GM18520 (cell line): ENCODE measurements at regions not wholly inside any gene's neighbourhood (a gene's known extent, or its start where the extent isn't known, plus 50 kb on each side); places are given as distances from the start of the nearest gene placed in this dataset.
"Not testable (repeated sequence)": the region's sequence is repeated elsewhere in the genome, so short reads cannot be mapped to it uniquely, and the experiment has no call there.

ENCODE experiments used
- ATAC-seq: cut with Tn5 transposase; IDR thresholded peaks from one replicate; pipeline ENCODE4 v1.9.1; 2021; ENCODE audit not compliant: unreplicated experiment

DNA sequence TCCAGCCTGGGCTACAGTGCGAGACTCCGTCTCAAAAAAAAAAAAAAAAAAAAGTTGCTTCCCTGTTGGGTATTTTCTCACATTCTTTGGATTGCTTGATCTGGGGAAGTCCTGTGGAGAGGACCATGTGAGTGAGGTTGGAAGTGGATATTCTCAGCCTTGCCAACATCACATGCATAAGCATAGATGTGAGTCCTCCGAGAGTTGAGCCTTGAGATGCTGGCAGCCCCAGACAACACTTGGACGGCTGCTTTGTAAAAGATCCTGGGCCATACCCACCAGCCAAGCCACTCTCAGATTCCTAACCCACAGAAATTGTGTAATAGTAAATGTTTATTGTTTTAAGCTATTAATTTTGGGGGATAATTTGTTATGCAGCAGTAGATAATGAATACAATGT is 1570.0 kb upstream of the GOT2 start:
- ATAC-seq, result no peak

DNA sequence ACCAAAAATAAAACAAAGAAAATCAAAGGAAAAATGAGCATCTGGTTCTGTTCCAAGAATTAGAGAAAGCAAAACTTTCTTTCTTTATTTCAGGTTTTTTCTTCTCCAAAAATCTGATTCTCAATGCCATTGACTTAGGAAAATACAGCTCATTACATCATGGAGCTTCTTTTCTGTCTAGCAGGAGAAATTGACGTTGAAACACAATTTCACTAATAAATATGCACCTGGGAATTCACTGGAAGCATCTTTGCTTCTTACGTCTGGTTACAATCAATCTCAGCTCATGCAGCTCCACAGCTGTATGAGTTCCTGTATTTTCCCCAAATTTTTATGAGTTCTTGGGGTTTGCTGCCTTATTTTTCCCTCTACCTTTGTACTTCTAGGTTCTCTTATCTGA is 1568.6 kb upstream of the GOT2 start:
- ATAC-seq, result no peak

DNA sequence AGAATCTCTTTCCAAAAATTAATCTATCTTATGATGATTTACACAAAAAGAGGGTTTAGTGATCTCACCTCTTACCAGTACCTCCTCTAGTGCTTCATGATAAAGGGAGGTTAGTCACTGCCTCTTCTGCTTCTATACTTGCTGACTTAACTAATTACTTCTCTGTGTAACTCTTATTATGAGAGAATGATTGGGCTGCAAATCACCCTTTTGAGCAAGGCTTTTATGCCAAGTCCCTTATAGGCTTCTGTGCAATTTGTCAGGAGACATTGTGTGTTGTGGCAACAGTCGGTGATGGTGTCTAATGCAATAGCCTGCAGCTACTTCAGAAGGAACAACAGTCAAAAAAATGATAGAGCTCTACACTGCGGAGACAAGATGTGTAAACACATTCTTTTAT is 1568.1 kb upstream of the GOT2 start:
- ATAC-seq, result no peak

DNA sequence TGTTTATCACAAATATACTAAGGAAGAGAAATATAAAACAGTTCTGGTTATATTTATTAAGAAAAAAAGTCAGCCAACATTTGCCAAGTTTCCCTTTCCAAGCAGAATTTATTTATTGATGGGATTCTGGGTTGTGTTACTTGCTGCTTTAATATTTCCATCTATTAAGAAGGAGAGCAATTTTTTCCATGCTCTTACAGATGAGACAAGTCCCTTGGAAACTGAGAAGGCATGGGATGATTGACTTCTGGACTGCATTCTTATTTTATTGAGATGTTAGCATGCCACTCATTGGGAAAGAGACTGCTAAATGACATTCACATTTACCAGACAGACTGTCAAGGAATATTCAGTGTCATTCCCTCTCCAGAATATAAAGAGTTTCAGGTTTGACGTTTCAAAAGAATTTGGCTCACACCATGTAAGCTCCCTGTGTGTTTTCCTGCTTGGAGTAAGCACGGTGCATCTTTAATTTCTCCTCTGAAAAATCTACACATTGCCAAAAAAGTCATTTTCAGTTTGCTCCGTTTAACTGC is 1565.2 kb upstream of the GOT2 start:
- ATAC-seq, result no peak

DNA sequence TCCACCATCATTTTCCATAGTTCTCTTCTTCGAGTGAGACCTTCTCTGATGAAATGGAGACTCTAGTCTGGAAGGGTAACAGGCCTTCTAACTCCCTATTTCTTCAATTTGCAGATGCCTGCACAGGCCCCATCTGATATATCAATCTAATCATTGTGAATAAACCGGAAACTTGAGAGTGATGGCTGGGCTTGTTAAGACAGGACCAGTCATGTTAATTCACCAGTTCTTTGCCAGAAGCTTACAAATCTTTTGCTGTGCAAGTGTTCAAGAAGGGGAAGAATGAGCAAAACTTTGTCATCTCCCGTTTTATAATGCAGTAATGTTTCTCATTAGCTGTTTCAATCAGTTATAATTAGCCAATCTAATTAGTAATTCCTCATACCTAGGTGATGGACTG is 1561.3 kb upstream of the GOT2 start:
- ATAC-seq, result no peak

DNA sequence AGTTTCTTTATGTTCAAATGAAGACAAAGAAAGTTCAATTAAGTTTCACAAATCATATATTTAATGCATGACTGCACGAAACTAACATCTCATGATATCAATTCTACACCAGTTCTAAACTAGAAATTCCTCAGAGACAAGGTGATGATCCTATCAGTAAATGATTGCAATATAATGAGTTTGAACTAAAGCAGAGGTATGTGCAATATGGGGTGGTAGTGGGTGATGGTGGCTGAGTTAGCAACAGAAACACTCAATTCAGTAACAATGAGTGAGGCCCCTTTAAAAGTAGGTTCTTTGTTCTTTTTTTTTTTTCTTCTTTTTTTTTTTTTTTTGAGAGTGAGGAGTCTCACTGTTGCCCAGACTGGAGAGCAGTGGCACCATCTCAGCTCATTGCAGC is 1551.7 kb upstream of the GOT2 start:
- no peak for ATAC-seq

DNA sequence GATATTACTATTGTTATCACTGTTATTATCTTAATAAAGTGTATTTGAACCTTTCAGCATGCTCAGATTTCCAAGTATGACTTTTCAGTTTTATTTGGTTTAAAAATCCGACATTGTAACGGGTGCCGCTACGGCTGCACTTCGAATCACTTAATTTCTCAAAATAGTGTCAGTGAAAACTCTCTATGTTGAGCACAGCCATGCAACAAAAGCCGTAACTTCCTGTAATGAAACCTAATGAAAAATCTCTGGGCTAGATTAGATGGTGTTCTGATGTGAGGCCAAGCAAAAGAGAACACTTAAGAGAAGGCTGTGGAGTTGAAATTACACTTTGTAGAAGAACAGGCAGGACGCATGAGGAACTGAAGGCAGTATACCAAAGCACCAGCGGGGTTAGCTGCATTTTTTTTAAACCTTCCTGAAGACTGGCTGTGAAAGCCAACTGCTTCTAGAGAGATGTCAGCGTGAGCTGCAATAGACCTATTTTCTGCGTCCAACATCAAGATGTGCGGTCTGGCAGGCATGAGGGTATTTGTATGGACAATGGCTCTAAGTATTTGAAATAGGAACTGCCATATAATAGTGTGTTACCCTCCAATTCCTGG is 1545.0 kb upstream of the GOT2 start:
- no peak for ATAC-seq

DNA sequence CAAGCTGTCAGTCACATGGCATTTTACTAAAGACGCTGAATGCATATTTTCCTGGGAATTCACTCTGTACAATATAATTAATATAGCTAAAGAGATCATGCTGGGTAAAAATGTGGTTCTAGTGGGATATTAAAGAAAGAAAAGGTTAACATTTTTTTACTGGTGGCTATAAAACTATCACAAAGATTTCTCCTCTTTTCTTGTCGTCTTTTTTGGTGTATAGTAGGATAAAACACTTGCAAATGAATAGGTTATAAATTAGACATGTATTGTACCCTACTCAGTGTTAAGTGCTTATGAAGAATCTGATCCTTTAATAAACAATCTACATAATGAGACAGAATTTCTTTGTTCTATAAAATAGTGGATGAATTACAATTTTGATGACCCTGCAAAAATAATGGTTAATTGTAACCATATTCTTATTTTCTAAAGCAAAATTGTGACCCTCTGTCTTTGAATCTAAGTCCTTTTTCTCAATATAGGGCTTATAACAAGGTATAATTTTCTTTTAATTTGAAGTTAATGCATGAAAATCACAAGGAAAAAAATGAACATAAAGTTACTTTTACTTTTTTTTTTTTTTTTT is 1540.4 kb upstream of the GOT2 start:
- no peak for ATAC-seq

DNA sequence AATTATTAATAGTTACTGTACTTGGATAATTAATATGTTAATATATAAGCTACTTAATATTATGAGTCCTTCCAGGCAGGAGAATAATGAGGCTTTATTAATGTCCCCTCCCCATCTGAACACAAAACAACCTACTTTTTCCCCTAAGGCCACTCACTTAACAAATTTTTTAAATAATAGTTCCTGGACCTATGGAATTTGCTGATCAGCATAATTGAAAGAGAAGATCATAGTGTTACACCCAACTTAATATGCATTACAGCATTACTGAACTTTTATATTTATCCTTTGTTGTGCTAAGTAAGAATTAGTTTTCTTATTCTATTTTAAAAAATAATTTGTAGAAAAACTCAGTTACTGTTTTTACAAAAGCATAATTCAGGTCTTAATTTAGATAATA is 1537.7 kb upstream of the GOT2 start:
- ATAC-seq, result no peak

DNA sequence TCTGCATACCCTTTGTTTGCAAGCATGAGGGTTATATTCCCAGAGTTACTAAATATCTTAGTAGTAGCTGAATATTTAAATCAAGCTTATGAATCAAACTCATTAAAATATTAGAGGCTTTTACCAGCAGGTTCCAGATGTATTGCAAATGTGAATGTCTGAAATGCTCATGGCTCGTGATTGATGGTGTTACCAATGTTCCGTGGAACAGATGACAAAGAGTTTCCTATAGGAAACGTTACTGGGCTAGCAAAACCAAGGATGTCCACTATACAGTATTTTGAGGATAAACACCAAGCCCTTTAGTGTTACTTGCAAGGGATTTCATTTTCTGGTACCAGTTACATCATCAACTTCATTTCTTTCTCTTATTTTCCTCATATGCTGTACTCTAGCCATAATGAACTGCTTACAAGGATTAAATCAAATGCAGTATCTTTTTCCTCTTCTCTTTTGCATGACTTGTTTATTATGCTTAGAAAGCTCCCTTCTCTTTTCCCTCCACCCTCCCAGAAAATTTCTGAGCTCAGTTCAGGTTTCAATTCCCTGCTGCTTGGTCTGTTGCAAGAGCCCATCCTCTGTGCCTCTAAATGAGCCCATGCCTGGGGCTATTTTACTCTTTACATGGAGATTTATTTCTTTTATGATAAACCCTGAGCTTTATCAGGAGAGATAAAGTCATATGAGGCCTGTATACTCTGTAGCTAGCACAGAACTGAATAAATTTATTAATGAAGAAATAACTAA is 1537.1 kb upstream of the GOT2 start:
- no peak for ATAC-seq

DNA sequence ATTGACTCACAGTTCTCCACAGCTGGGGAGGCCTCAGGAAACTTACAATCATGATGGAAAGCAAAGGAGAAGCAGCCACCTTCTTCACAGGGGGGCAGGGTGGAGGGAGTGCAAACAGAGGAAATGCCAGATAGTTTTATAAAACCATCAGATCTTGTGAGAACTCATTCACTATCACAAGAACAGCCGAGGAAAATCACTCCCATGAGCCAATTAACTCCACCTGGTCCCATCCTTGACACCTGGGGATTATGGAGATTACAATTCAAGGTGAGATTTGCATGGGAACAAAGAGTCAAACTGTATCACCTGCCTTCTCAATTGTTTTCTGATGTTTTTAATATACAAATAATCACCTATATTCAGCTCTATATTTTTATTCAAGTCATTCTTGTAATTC is 1527.3 kb upstream of the GOT2 start:
- ATAC-seq, result no peak

DNA sequence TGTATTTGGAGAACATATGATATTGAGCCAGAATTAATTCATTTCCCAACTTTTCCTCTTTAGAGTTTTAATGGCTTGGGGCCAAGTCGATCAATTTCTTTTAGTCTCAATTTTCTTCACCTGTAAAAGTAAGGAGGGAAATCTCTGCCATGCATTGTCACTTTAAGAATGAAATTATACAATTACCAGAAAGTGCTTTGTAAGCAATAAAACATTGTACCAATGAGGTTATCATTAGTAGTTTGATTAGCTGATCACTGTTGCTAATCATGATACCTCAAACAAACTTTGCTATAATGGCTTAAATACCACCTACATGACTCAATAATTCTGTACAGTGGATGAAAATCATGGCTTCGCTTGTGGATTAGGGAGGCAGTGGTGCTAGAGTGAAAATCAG is 1525.8 kb upstream of the GOT2 start:
- no peak for ATAC-seq

DNA sequence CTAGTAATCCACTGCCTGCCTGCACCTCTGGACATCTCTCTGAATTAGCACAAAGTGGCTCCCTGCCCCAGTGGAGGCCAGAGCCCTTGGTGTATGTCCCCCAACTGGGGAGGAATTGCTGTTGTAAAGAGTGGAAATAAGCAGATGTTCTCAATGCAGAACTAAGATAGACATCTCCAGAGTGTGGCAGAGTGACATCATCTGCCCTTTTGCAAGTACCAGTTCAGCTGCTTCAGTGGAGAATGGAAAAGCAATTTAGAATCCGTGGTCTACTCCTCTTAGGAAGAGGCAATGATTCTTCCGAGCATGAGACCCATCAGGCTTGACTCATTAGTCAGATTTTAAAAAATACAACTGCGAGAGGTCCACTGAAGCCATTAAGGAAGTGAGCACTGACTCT is 1512.0 kb upstream of the GOT2 start:
- no peak for ATAC-seq

DNA sequence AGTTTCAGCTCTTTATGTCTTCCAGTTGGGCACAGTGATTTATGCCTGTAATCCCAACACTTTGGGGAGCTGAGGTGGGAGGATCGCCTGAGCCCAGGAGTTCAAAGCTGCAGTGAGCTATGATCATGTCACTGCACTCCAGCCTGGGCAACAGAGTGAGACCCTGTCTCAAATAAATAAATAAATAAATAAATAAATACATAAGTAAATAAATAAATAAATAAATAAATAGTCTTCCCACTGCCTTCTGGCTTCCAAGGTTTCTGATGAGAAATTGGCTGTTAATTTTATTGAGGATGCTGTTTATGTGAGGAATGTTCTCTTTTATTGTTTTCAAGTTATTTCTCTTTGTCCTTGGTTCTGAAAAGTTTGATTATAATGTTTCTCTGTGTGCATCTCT is 1507.6 kb upstream of the GOT2 start:
- ATAC-seq, result no peak

DNA sequence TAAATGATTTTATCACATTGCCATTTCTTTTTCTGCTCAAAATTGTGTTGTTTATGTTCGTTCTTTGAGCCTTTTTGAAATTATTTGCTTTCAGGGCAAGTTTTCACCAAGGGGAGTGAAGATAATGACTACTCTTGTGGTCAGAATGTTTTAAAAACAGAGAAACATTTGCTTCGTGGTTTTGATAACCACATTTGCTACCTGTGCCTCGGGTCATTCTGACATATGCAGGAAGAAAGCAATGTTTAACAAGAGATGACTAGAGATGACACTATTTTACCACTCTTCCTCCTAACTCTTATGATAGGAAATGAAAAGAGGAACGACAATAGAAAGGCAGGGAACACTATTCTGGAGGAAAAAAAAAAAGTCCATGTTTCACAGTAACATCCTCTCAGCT is 1496.5 kb upstream of the GOT2 start:
- no peak for ATAC-seq

DNA sequence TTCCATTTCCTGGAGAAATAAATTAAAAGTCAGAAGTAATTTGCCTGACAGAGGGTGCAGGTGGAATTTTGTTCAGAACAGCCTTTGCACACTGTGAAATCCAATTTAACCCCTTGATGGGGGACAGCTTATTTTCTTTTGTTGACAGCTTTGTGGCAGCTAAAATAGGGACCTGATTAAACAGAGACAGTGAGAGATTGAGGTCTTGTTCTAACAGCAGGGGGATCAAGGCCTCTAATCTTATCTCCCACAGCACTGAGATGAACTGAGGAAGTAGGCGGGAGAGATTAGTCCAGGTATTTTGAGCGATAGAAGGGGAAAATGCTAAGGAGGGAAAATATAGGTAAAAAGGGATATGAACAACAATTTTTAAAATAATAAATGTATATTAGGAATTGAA is 1491.4 kb upstream of the GOT2 start:
- ATAC-seq, result no peak

DNA sequence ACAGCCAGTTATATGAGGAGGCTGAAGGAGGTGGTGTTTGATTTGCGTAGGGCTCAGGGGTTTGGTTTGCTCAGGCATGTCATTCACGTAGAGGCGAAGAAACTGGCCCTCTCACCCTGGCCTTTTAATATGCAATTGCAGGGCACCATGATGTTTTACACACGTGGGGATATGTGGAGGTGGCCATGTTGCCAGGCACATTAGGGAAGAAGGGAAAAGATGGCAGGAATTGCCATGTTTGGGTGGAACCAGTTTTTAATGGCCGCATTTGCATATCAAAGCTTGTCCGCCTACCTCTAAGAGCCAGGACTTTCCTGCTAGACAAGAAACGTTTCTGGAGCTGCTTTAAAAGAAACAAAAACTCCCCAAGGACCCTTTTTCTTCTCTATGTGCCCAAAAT is 1483.7 kb upstream of the GOT2 start:
- ATAC-seq, result no peak

DNA sequence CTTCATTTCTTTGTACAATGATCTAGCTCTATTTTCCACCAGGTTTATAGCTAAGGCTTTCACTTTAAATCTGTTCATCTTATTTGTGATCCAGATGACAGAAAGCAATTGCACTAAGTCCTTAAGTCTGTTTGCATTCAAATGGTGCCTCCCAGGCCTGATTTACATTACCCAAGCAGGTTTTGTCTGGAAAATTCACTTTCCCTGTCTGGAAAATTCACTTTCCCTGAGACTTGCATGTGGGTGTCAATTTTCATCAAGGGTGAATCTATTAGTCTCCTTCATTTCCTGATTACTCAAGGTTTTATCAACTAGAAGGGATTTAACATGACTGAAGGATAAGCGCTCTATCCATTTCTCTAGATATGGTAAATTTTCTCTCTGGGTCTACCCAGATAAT is 1480.2 kb upstream of the GOT2 start:
- no peak for ATAC-seq

DNA sequence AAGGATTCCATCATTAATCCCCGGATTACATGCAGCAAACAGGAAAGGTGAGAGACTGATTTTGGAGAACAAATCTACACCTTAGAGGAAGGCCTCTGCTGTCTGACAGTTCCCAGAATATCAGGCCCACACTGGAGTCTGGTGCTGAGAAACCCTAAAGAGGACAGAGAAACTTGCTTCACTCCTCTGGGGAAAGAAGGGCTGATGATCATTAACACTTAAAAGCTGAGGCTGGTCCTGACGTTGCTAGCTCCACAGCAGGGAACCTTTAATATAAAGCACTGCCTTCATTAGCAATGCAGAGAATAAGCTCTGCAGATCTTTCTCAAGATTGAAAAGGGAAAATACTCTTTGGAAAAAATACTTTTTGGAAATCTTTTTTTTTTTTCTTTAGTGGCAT is 1472.4 kb upstream of the GOT2 start:
- ATAC-seq, result no peak

DNA sequence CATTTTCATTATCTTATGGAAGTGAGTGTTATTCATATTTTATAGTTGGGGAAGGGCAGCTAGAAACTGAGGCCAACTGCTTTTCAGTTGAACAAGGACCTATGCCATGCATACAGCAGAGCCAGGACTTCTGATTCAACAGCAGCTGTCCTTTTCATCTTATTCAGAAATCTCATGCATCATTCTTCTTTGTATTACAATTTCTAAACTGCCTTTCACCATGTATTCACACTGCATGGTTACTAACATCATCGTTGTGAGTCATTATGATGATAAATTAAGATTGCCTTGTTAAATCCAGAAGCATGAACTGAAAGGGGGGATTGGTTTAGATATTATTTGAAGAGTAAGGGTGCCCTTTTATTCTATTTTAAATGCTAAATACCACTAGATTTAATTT is 1470.1 kb upstream of the GOT2 start:
- ATAC-seq, result no peak

DNA sequence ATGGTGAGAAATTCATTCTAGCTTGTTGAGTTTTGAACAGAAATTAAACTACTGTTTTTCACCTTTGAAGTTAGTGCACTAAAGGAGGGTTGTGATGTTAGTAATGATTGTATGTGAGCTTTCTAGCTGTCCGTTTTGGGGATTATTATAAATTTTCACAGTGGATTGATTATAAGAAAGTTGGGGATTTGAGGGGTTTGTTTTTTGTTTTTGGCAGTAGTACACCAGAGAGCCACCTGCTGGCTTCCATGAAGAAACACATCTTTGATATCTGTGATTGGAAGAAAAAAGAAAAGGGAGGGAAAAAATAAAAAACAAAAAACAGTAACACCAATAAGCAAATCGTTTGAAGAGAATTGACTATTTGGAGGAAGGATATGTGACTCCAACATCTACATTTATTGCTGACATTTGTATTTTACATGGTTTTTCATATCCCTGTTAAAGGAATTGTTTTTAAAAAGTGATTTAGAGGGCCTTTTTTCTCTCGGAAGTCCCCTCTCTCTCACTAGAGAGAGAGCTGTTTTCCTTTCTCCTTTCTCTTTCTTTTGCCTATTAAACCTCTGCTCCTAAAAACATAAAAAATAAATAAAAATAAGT is 1469.5 kb upstream of the GOT2 start:
- no peak for ATAC-seq

DNA sequence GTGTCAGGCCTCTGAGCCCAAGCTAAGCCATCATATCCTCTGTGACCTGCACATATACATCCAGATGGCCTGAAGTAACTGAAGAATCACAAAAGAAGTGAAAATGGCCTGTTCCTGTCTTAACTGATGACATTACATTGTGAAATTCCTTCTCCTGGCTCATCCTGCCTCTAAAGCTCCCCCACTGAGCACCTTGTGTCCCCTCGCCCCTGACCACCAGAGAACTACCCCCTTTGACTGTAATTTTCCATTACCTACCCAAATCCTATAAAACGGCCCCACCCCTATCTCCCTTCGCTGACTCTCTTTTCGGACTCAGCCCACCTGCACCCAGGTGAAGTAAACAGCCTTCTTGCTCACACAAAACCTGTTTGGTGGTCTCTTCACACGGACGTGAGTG is 1466.6 kb upstream of the GOT2 start:
- not testable (repeated sequence) for ATAC-seq
